ENCODE measurements at regions not wholly inside any gene's neighbourhood (a gene's known extent, or its start where the extent isn't known, plus 50 kb on each side); places are given as distances from the start of the nearest gene placed in this dataset.
"Not testable (repeated sequence)": the region's sequence is repeated elsewhere in the genome, so short reads cannot be mapped to it uniquely, and the experiment has no call there.

DNA sequence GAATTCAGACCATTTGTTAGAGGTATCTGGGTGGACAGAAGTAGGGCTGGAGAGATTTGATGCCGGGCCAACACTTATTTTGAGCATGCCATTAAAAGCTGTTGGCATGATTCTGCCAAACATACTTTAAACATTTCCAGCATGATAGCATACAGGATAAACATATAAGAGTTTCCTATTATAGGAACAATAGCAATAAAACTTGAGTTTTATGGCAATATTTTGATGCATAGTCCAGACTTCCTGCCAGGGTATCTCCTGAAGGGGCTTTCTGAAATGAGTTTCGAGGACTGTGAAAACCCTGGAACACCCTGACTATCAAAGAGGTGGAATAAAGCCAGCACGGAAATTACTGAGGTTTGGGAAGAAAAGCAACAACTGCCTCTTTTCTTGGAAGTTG is 1398.0 kb upstream of the NXPH2 start:
- no peak for DNase-seq (ENCODE audit: low spot score)

DNA sequence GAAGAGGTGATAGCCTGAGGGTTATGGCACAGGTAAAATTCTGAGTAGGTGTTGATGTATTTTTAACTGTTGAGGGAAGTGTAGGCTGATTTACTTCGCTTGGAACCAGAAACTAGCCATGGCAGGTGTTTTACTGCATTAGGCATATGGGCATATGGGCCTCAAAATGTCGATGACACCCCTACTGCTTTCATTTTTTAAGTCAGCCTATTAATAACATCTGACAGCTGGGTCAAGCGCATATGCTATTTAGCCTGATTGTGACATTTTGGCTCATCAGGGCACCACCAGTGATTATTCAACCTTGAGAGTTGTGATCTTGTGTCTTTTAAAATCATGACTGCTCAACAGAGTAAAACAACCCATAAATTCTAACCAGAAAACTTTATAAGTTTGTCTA is 1396.9 kb upstream of the NXPH2 start:
- no peak for DNase-seq (ENCODE audit: low spot score)

DNA sequence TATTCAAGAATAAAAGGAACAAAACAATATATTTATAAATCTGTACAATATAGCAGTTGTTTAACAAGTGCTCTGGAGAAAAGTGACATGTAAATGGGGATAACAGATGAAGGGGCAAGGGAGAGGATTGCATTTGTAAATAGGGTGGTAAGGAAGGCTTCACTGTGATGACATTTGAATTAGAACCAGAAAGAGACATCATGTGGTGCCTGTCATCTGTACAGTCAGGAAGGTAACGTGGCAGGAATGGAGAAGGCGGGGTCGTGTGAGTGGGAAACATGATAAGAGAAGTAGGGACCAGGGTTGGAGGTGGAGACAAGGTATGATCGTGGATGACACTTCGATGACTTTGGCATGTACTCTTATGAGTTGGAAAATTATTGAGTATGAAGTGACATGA is 1393.6 kb upstream of the NXPH2 start:
- DNase-seq (ENCODE audit: low spot score), result no peak

GRCh38 chr2:140164449-140164848 is 1384.3 kb upstream of the NXPH2 start:
- no peak for DNase-seq (ENCODE audit: low spot score)

GRCh38 chr2:140158259-140158658 is 1378.1 kb upstream of the NXPH2 start:
- no peak for DNase-seq (ENCODE audit: low spot score)

- DNase-seq (ENCODE audit: low spot score), result no peak
These were observed 1377.6 kb upstream of the NXPH2 start for GRCh38 chr2:140157816-140158215.

GRCh38 chr2:140154706-140155105 is 1374.5 kb upstream of the NXPH2 start:
- no peak for DNase-seq (ENCODE audit: low spot score)

DNA sequence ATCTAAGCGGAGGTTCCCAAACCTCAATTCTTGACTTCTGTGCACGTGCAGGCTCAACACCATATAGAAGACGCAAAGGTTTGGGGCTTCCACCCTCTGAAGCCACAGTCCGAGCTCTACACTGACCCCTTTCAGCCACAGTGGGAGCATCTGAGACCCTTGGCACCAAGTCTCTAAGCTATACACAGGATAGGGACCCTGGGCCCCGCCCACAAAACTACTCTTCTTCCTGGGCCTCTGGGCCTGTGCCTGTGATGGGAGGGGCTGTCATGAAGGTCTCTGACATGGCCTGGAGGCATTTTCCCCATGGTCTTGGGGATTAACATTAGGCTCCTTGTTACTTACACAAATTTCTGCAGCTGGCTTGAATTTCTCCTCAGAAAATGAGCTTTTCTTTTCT is 1374.1 kb upstream of the NXPH2 start:
- no peak for DNase-seq (ENCODE audit: low spot score)

GRCh38 chr2:140144611-140145010 is 1364.4 kb upstream of the NXPH2 start:
- no peak for DNase-seq (ENCODE audit: low spot score)

- DNase-seq (ENCODE audit: low spot score), result no peak
These were observed 1358.5 kb upstream of the NXPH2 start for GRCh38 chr2:140138736-140139135.

GRCh38 chr2:140136861-140137260 is 1356.7 kb upstream of the NXPH2 start:
- DNase-seq (ENCODE audit: low spot score), result no peak

- no peak for DNase-seq (ENCODE audit: low spot score)
These were observed 1356.2 kb upstream of the NXPH2 start for GRCh38 chr2:140136366-140136765.

DNA sequence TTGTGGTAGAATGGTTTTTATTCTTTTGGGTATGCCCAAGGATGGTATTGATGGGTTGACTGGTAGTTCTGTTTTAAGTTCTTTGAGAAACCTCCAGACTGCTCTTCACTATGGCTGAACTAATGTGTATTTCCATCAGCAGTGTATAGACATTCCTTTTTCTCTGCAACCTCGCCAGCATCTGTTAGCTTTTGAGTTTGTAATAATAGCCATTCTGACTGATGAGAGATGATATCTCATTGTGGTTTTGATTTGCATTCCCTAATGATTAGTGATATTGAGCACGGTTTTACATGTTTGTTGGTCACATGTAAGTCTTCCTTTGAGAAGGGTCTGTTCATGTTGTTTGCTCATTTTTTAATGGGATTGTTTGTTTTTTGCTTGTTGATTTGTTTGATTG is 1348.7 kb upstream of the NXPH2 start:
- DNase-seq (ENCODE audit: low spot score), result no peak

DNA sequence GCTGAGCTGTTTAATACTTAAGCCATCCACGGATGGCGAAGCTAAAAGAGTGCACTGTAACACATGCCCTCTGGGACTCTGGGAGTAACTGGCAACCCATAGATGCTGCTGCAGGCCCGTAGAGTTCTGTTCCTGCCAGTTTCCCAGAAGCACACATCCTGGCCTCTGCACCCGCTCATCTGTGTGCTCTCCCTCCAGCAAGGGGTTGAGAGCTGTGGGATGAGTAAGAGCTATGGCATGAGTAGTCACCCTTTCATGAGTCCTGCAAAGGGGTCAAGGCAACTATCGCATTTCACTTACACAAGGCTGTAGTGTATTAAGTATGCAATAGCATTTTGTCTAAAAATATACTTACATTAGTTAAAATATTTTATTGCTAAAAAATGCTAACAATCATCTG is 1341.8 kb upstream of the NXPH2 start:
- DNase-seq (ENCODE audit: low spot score), result no peak

DNA sequence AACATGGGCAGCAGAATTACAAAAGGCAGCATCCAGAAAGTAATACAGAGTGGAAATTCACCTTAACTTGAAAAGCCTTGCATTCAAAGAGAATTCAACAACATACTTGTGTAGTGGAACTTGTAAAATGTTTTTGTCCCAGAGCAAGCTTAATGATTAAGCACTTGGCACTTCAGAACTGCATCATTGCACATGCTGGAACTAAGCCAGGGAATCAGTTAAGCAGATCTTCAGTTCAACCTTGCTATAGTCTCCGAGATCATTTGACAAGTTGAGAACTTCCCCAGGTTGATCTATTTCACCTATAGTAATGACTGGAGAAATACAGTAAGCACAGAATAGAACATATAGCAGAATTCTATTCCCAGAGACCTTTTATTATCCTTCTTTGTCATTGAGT is 1337.2 kb upstream of the NXPH2 start:
- DNase-seq (ENCODE audit: low spot score), result no peak

DNA sequence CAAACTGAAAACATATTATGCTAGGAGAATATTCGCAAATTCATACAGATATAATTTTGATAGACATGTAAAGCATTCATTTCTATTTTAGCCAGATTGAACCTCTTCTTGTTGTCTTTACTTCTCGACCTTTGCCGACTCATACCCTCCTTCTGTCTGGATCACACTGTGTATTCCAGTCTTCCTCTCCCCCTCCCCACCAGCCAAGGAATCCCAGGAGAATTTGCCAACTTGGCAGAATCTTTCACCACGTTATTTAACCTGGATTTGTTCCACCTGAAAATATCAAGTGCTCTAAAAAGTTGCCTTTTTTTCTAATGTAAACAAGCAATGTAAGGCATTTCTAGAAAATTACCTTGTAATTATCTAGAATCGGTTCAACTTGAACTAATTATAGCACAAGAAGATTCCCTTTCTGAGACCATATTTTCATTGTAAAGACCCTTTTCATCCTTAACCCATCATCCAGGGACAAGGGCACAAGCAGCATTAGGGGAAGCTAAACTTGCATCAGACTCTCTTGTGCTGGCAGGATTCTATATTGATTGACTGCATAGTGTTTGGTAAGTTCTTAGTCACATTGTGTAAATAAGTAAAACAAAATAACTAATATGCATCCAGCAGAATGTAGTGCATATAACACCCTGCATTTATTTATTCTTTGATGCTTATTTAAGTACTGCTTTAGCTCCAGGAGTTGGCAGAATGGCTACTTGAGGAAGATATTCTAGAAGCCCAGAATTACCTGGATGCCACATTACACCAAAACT is 1328.7 kb upstream of the NXPH2 start:
- DNase-seq (ENCODE audit: low spot score), result no peak

DNA sequence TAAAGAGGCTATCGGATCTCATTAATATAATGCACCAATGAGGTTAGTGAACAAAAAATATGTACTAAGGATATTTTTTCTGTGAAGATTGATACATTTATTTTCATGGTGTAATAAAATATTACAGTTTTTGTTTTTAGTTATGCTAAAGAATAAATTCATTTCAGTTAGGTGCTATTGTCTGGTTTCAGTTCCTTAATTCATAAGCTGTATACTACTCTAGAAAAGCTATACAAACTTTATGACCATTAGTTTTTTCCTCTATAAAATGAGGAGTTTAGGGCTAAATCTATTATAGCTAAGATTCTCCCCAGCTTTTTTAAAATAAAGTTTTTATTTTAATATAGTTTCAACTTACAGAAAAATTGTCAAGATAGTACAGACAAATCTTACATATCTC is 1311.7 kb upstream of the NXPH2 start:
- no peak for DNase-seq (ENCODE audit: low spot score)

GRCh38 chr2:140086964-140087363 is 1306.8 kb upstream of the NXPH2 start:
- no peak for DNase-seq (ENCODE audit: low spot score)

DNA sequence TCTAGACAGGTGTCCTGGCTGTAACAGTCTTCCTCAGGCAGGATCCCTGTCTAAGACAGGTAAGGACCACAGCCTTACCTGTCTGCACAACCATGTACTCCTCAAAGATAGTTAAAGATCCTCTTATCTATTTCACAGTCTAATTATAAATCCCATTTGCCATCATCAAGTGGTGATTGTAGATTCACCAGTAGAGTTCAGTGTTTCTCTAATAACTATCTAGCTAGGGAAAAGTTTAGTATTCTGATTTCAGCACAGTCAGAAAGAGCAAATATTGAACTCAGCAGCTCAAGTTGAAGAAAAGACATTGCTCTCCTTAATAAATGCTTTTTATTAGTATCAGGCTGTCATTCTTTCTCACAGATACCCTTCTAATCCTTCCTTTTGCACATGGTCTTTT is 1305.5 kb upstream of the NXPH2 start:
- no peak for DNase-seq (ENCODE audit: low spot score)

- no peak for DNase-seq (ENCODE audit: low spot score)
These were observed 1298.8 kb upstream of the NXPH2 start for GRCh38 chr2:140079038-140079437.

DNA sequence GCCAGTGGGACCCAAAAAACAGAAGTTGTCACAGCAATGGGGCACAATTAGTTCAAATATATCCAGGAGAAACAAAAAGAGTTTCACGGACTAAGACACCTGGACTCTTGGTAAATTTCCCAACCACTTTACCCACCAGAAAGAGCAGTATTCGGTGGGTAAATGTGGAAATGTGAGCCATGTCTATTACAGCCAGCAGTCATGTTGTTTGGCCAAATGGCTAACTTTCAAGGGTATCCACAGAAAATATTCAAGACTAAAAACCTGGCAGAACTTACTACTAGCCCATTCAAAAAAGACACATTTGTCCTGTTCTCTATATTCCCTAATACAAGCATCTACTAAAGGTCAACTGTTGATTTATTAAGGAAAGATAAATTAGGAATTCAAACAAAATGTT is 1296.0 kb upstream of the NXPH2 start:
- no peak for DNase-seq (ENCODE audit: low spot score)

DNA sequence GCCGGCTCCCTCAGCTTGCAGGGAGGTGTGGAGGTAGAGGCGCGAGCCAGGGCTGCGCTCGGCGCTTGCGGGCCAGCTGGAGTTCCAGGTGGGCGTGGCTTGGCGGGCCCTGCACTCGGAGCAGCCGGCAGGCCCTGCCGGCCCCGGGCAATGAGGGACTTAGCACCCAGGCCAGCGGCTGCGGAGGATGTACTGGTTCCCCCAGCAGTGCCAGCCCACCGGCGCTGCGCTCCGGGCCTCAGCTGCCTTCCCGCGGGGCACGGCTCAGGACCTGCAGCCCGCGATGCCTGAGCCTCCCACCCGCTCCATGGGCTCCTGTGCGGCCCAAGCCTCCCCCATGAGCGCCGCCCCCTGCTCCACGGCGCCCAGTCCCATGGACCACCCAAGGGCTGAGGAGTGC is 1293.6 kb upstream of the NXPH2 start:
- DNase-seq (ENCODE audit: low spot score), result not testable (repeated sequence)

- no peak for DNase-seq (ENCODE audit: low spot score)
These were observed 1287.5 kb upstream of the NXPH2 start for GRCh38 chr2:140067661-140068060.

DNA sequence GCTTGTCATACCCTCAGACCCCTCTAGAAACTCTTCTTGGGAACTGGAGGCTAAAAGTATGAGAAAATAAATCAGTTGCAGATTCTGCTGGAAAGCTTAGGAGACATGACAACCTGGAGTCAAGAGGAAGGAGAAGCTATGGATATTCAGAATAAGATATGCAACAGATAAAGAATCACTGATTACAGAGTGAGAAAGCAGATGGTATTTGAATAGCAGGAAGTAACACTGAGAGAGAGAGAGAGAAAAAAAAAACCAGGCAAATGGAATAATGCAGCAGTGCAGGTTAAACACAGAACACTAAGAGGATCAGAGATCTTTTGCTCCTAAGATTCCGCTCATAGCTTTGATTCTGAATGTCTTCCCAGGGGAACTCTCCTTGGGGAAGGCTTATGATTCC is 1284.1 kb upstream of the NXPH2 start:
- no peak for DNase-seq (ENCODE audit: low spot score)

DNA sequence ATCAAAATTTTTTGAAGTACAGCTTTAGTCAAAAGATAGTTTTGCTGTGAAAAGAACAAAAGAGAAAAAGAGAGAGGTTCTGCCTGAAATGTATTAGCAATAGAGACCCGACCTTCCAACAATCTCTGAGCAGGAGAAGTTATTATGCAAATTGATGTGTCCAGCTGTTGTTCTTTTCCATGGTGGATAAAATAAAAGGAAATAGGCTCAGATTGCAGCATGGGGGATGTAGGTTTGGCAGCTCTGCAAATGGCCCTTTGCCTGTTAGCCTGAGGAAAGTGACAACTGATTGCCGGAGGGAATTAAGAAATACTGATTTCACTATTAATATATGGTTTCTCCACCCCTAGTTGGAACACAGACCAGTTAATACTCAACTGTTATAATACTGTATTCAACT is 1283.2 kb upstream of the NXPH2 start:
- DNase-seq (ENCODE audit: low spot score), result no peak
